IMR-90 (cell line): ENCODE measurements at regions not wholly inside any gene's neighbourhood (a gene's known extent, or its start where the extent isn't known, plus 50 kb on each side); places are given as distances from the start of the nearest gene placed in this dataset.

Experiments
- ATAC-seq: fragments of 200-7000 bp; cut with Tn5 transposase; 2 replicates; pipeline ENCODE4 v1.9.1; 2020; ENCODE audit warnings: low read depth, mild to moderate bottlenecking, moderate library complexity
- BruUV-seq: library from RNA; stranded (reverse); fragments of 400-500 nt; replicated peaks from 2 replicates; lab custom pipeline; 2021; lab: Mats Ljungman, UMichigan
- CTCF ChIA-PET: fragments of 300-600 bp; formaldehyde crosslinking; extraction: SDS; loops from one replicate; lab custom pipeline; 2021; ENCODE audit warnings: antibody characterized with exemption; lab: Yijun Ruan, JAX
- POLR2A ChIA-PET: fragments of 300-600 bp; sonication (Branson Sonifier 250); formaldehyde crosslinking; loops from one replicate; lab custom pipeline; 2022; ENCODE audit warnings: antibody characterized with exemption; ENCODE audit not compliant: unreplicated experiment; lab: Charles Lee
- DNase-seq: peaks from one replicate; pipeline ENCODE4 v3.0.0; 2013
- H2AFZ ChIP-seq: replicated peaks from 2 replicates; pipeline ENCODE3; 2013; ENCODE audit warnings: low read length, mild to moderate bottlenecking; ENCODE audit not compliant: poor library complexity
- H2AK5ac ChIP-seq: 2 replicates; pipeline ENCODE4 v1.6.1; 2013; ENCODE audit warnings: low read depth, low read length, inconsistent platforms
- H2AK9ac ChIP-seq: replicated peaks from 2 replicates; pipeline ENCODE3; 2013; ENCODE audit warnings: mild to moderate bottlenecking, low read depth, low read length, moderate library complexity; ENCODE audit not compliant: poor library complexity
- H2BK120ac ChIP-seq: 2 replicates; pipeline ENCODE4 v1.6.1; 2013; ENCODE audit warnings: low read depth, low read length, inconsistent platforms
- H2BK15ac ChIP-seq: 3 replicates; pipeline ENCODE4 v1.6.1; 2013; ENCODE audit warnings: low read depth, low read length, inconsistent platforms
- H2BK20ac ChIP-seq: 2 replicates; pipeline ENCODE4 v1.6.1; 2013; ENCODE audit warnings: low read depth, mild to moderate bottlenecking, inconsistent platforms, low read length, moderate library complexity
- H2BK5ac ChIP-seq: 2 replicates; pipeline ENCODE4 v1.6.1; 2013; ENCODE audit warnings: mild to moderate bottlenecking, low read depth, low read length, inconsistent platforms; ENCODE audit not compliant: poor library complexity, severe bottlenecking
- H3K14ac ChIP-seq: replicated peaks from 2 replicates; pipeline ENCODE4 v1.6.1; 2013; ENCODE audit warnings: low read depth, low read length, inconsistent platforms
- H3K18ac ChIP-seq: 2 replicates; pipeline ENCODE4 v1.6.1; 2013; ENCODE audit warnings: low read depth, low read length, control low read depth
- H3K23ac ChIP-seq: 2 replicates; pipeline ENCODE4 v1.6.1; 2013; ENCODE audit warnings: low read depth, low read length, inconsistent platforms
- H3K27ac ChIP-seq: 2 replicates; pipeline ENCODE4 v1.5.1; 2013; ENCODE audit warnings: mild to moderate bottlenecking, control low read depth, low read length; ENCODE audit not compliant: insufficient read depth
- H3K27me3 ChIP-seq: 2 replicates; pipeline ENCODE4 v1.6.1; 2013; ENCODE audit warnings: low read length; ENCODE audit not compliant: control insufficient read depth, insufficient read depth
- H3K36me3 ChIP-seq: 2 replicates; pipeline ENCODE4 v1.6.1; 2013; ENCODE audit warnings: low read length, mixed read lengths; ENCODE audit not compliant: control insufficient read depth, insufficient read depth
- H3K4ac ChIP-seq: 2 replicates; pipeline ENCODE4 v1.6.1; 2013; ENCODE audit warnings: low read depth, low read length, inconsistent platforms
- H3K4me1 ChIP-seq: 2 replicates; pipeline ENCODE4 v1.6.1; 2013; ENCODE audit warnings: low read length, mixed read lengths; ENCODE audit not compliant: control insufficient read depth, insufficient read depth
- H3K4me2 ChIP-seq: 2 replicates; pipeline ENCODE4 v1.6.1; 2013; ENCODE audit warnings: low read depth, mild to moderate bottlenecking, control low read depth, low read length, moderate library complexity
- H3K4me3 ChIP-seq: 2 replicates; pipeline ENCODE4 v1.5.1; 2013; ENCODE audit warnings: low read depth, mild to moderate bottlenecking, control low read depth, low read length, moderate library complexity; ENCODE audit not compliant: insufficient read depth
- H3K56ac ChIP-seq: 2 replicates; pipeline ENCODE4 v1.6.1; 2013; ENCODE audit warnings: low read length, inconsistent platforms; ENCODE audit not compliant: insufficient read depth; ENCODE audit errors: extremely low read depth
- H3K79me1 ChIP-seq, 2 experiments: 2 replicates each; pipeline ENCODE4 v1.6.1; 2013; ENCODE audit warnings: low read length in 2 of 2, inconsistent platforms in 1 of 2, low read depth in 1 of 2
- H3K9ac ChIP-seq: 2 replicates; pipeline ENCODE4 v1.6.1; 2013; ENCODE audit warnings: low read depth, low read length, control low read depth
- H3K9me1 ChIP-seq: 2 replicates; pipeline ENCODE4 v1.6.1; 2013; ENCODE audit warnings: low read length, inconsistent platforms; ENCODE audit not compliant: insufficient read depth
- H3K9me3 ChIP-seq: 2 replicates; pipeline ENCODE4 v1.6.1; 2013; ENCODE audit warnings: low read length; ENCODE audit not compliant: control insufficient read depth, insufficient read depth
- H4K20me1 ChIP-seq: 2 replicates; pipeline ENCODE4 v1.6.1; 2013; ENCODE audit warnings: low read length, inconsistent platforms; ENCODE audit not compliant: insufficient read depth
- H4K5ac ChIP-seq: 2 replicates; pipeline ENCODE4 v1.6.1; 2013; ENCODE audit warnings: mild to moderate bottlenecking, low read depth, low read length, control low read depth
- H4K8ac ChIP-seq, 2 experiments: 2 replicates each; pipeline ENCODE4 v1.6.1; 2013; ENCODE audit warnings: low read depth in 2 of 2, low read length in 2 of 2, control low read depth in 1 of 2, inconsistent platforms in 1 of 2
- H4K91ac ChIP-seq: 2 replicates; pipeline ENCODE4 v1.6.1; 2013; ENCODE audit warnings: low read depth, low read length, inconsistent platforms; ENCODE audit not compliant: insufficient read depth
- BHLHE40 ChIP-seq: fragments of 150-350 bp; IDR thresholded peaks from 2 replicates; pipeline ENCODE4 v1.6.1; 2016; ENCODE audit warnings: mild to moderate bottlenecking, low read depth, low read length
- CEBPB ChIP-seq: IDR thresholded peaks from 2 replicates; pipeline ENCODE4 v1.6.1; 2012; ENCODE audit warnings: low read depth, low read length, improper control_type of control experiment
- CHD1 ChIP-seq: IDR thresholded peaks from 2 replicates; pipeline ENCODE4 v1.6.1; 2012; ENCODE audit warnings: low read depth, low read length, improper control_type of control experiment
- FOS ChIP-seq: fragments of 150-350 bp; IDR thresholded peaks from 2 replicates; pipeline ENCODE4 v1.6.1; 2016; ENCODE audit warnings: low read depth, low read length
- MAFK ChIP-seq: IDR thresholded peaks from 2 replicates; pipeline ENCODE4 v1.6.1; 2012; ENCODE audit warnings: low read depth, low read length, improper control_type of control experiment
- MAZ ChIP-seq: IDR thresholded peaks from 2 replicates; pipeline ENCODE4 v1.6.1; 2012; ENCODE audit warnings: low read depth, mild to moderate bottlenecking, low read length, improper control_type of control experiment, moderate library complexity, borderline replicate concordance
- MXI1 ChIP-seq: IDR thresholded peaks from 2 replicates; pipeline ENCODE4 v1.6.1; 2012; ENCODE audit warnings: low read depth, mild to moderate bottlenecking, low read length, moderate library complexity, borderline replicate concordance
- NFE2L2 ChIP-seq: fragments of 150-350 bp; IDR thresholded peaks from 2 replicates; pipeline ENCODE4 v1.6.1; 2016; ENCODE audit warnings: low read depth, mild to moderate bottlenecking, low read length
- POLR2A ChIP-seq: IDR thresholded peaks from 2 replicates; pipeline ENCODE4 v1.6.1; 2012; ENCODE audit warnings: mild to moderate bottlenecking, low read depth, low read length
- RAD21 ChIP-seq: IDR thresholded peaks from 2 replicates; pipeline ENCODE4 v1.6.1; 2012; ENCODE audit warnings: low read length, improper control_type of control experiment
- RCOR1 ChIP-seq: IDR thresholded peaks from 2 replicates; pipeline ENCODE4 v1.6.1; 2012; ENCODE audit warnings: mild to moderate bottlenecking, low read length, improper control_type of control experiment; ENCODE audit not compliant: insufficient replicate concordance
- RFX5 ChIP-seq: IDR thresholded peaks from 2 replicates; pipeline ENCODE4 v1.8.0; 2012; ENCODE audit warnings: low read depth, mild to moderate bottlenecking, low read length, moderate library complexity
- SMC3 ChIP-seq: fragments of 150-350 bp; IDR thresholded peaks from 2 replicates; pipeline ENCODE4 v1.6.1; 2016; ENCODE audit warnings: low read depth, mild to moderate bottlenecking, antibody characterized with exemption, low read length, moderate library complexity
- WGBS, 2 experiments: methylation state at CpG; one replicate each; pipeline versions ENCODE4 v1.1.5 to v1.1.7; 2013; ENCODE audit warnings: missing lambda C conversion rate in 2 of 2; ENCODE audit not compliant: insufficient read length in 1 of 2; ENCODE audit errors: extremely low coverage in 2 of 2; 5-methylcytosine and 5-hydroxymethylcytosine counted together
- dilution Hi-C: fragments of 300-500 bp; cut with HindIII; formaldehyde crosslinking; loops from one replicate; pipeline ENCODE4 v1.14.3; 2018; ENCODE audit warnings: low sequenced_read_pairs; ENCODE audit not compliant: unreplicated experiment
- in situ Hi-C: fragments of 300-500 bp; cut with MboI; formaldehyde crosslinking; loops from 3 replicates; pipeline ENCODE4 v1.14.3; 2019; ENCODE audit warnings: low sequenced_read_pairs, inconsistent platforms, mixed read lengths
- intact Hi-C: fragments of 100-400 bp; cut with micrococcal nuclease; formaldehyde crosslinking; loops from 2 replicates; pipeline ENCODE4 v1.10.0; 2022
- TF ChIP-seq, protein P1 (sequence below): fragments of 150-350 bp; IDR thresholded peaks from 2 replicates; pipeline ENCODE4 v1.6.1; 2016; ENCODE audit warnings: low read depth, mild to moderate bottlenecking, low read length, moderate library complexity, borderline replicate concordance
- TF ChIP-seq, protein P2 (sequence below): conservative IDR thresholded peaks from 2 replicates; pipeline ENCODE4 v1.5.1; 2012; ENCODE audit warnings: mild to moderate bottlenecking, low read depth, low read length, improper control_type of control experiment
- TF ChIP-seq, protein P3 (sequence below): fragments of 150-350 bp; IDR thresholded peaks from 2 replicates; pipeline ENCODE4 v1.6.1; 2017; ENCODE audit warnings: mild to moderate bottlenecking, antibody characterized with exemption, low read length, low read depth

DNA sequence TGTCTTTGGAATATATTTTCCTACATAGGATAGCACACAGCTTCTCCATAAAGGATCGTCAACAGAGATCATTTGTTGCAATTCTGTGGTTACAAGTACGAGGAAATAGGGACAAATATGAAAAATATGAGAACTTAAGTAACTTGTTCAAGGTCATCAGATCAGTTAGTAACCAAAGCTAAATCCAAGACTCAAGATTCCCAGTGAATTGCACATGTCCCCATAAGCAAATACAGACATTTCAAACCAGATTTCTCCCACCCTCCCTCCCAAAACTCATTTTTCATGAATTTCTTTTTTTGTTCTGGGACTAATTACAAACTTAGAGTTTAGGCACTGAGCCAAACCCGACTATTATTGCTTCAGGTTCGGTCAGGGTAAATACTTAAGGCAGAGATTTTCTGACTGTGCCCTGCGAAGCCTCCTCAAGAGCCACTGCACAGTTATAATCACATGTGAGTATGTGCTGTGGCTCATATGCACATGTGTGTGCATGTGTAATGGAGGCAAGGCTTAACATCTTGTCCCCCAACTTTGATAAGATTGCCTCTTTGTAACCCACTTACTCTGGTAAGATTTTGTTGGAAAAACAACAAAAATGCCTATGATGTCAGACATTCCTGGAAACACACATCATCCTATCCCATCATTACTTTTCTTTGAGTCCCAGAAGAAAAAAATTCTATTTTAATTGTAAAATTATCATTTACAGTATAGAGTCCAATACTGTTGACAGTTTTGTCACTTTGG, 216.2 kb downstream of the CD83 start:
- Histone ChIP-seq H2AK5ac (no peak overlapping the region), H3K79me1 (no peaks in the 10 kb centered on the region), H3K4me1 (peaks cover 2% of the 10 kb centered on the region), H3K27me3 (no peaks in the 10 kb centered on the region; the same call in 1 of the 2 replicates), H3K18ac (peak overlapping the region; percentile 81), H2AFZ (no peak overlapping the region), H3K36me3 (no peaks in the 10 kb centered on the region), H2BK120ac (no peak overlapping the region), H2BK5ac (no peak overlapping the region), H2BK15ac (no peak overlapping the region), H4K20me1 (no peaks in the 10 kb centered on the region), H3K9ac (no peak overlapping the region), H4K8ac (no peak overlapping the region), H3K56ac (no peak overlapping the region), H3K9me1 (no peaks in the 10 kb centered on the region), H3K4me3 (no peak overlapping the region), H2AK9ac (no peak overlapping the region), H4K5ac (peak overlapping the region; percentile 98), H2BK20ac (no peak overlapping the region), H3K23ac (no peak overlapping the region), H3K27ac (no peak overlapping the region), H4K91ac (no peak overlapping the region), H3K9me3 (no peaks in the 10 kb centered on the region), H3K4me2 (peak overlapping the region; percentile 92), H3K14ac (peak overlapping the region; percentile 15; the same call in 1 of the 2 replicates), H3K4ac (peak overlapping the region; percentile 42; the same call in 1 of the 2 replicates)
- ChIA-PET CTCF (no interaction called here), POLR2A (no interaction called here)
- dilution Hi-C loops: no loop called here
- no CpG with 5 or more reads among the region's 5 CpGs for WGBS, 2 experiments
- no peak for TF ChIP-seq RAD21
- TF ChIP-seq, protein P1, sequence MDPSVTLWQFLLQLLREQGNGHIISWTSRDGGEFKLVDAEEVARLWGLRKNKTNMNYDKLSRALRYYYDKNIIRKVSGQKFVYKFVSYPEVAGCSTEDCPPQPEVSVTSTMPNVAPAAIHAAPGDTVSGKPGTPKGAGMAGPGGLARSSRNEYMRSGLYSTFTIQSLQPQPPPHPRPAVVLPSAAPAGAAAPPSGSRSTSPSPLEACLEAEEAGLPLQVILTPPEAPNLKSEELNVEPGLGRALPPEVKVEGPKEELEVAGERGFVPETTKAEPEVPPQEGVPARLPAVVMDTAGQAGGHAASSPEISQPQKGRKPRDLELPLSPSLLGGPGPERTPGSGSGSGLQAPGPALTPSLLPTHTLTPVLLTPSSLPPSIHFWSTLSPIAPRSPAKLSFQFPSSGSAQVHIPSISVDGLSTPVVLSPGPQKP: no peak
- no peak for TF ChIP-seq SMC3
- TF ChIP-seq CEBPB: no peak
- TF ChIP-seq FOS: no peak
- TF ChIP-seq CHD1: no peak
- no peak for TF ChIP-seq MAZ
- no peak for TF ChIP-seq BHLHE40
- no peak for TF ChIP-seq RCOR1
- TF ChIP-seq NFE2L2: no peak
- TF ChIP-seq, protein P2, sequence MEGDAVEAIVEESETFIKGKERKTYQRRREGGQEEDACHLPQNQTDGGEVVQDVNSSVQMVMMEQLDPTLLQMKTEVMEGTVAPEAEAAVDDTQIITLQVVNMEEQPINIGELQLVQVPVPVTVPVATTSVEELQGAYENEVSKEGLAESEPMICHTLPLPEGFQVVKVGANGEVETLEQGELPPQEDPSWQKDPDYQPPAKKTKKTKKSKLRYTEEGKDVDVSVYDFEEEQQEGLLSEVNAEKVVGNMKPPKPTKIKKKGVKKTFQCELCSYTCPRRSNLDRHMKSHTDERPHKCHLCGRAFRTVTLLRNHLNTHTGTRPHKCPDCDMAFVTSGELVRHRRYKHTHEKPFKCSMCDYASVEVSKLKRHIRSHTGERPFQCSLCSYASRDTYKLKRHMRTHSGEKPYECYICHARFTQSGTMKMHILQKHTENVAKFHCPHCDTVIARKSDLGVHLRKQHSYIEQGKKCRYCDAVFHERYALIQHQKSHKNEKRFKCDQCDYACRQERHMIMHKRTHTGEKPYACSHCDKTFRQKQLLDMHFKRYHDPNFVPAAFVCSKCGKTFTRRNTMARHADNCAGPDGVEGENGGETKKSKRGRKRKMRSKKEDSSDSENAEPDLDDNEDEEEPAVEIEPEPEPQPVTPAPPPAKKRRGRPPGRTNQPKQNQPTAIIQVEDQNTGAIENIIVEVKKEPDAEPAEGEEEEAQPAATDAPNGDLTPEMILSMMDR: no peak
- no peak for TF ChIP-seq MXI1
- TF ChIP-seq, protein P3, sequence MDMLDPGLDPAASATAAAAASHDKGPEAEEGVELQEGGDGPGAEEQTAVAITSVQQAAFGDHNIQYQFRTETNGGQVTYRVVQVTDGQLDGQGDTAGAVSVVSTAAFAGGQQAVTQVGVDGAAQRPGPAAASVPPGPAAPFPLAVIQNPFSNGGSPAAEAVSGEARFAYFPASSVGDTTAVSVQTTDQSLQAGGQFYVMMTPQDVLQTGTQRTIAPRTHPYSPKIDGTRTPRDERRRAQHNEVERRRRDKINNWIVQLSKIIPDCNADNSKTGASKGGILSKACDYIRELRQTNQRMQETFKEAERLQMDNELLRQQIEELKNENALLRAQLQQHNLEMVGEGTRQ: no peak
- no peak for TF ChIP-seq RFX5
- TF ChIP-seq MAFK: no peak
- TF ChIP-seq POLR2A: no peak
- no TSS peak for BruUV-seq
- DNase-seq (peak; percentile 66), ATAC-seq (peak; percentile 42; the same call in 1 of the 2 replicates)
- in situ Hi-C loops: no loop called here
- intact Hi-C loops: no loop called here
